GM19438 (cell line): ENCODE measurements at regions not wholly inside any gene's neighbourhood (a gene's known extent, or its start where the extent isn't known, plus 50 kb on each side); places are given as distances from the start of the nearest gene placed in this dataset.

Experiments
- ATAC-seq: cut with Tn5 transposase; IDR thresholded peaks from one replicate; pipeline ENCODE4 v1.9.1; 2021; ENCODE audit warnings: low read depth; ENCODE audit not compliant: unreplicated experiment

DNA sequence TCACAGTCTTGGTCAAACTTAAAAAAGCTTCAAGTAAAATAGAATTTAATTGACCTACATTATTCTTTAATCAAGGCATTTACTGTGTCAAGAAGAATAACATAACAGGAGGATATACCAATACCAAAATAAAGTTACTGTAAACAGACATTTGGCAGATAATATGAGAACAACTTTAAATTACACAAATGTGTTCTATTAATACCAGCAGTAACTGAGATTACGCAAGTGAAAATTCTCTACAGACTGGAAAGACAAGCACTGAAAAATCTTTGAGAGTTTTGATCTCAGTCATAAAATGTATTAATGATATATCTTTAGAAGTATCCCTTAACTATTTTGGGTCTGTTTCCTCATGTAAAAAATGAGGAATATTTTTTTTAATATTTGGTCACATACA is 169.2 kb upstream of the SOX5 start:
- ATAC-seq: no peak

DNA sequence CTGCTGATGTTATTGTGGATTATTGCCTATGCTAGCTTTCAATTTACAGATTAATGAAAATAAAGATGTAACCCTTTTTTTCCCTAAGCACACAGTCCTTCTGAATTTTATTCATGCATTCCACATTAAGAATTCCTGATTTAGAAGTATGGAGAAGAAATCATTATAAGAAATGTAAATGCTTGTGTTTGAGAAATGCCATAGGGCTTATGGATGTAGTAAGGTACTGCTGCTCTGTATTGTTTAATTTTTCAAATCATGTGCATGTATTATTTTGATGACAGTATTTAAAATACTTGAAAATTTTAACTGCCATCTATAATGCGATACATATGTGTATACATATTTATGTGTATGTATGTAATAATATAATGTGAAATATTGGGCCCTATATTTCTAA is 167.1 kb upstream of the SOX5 start:
- no peak for ATAC-seq

DNA sequence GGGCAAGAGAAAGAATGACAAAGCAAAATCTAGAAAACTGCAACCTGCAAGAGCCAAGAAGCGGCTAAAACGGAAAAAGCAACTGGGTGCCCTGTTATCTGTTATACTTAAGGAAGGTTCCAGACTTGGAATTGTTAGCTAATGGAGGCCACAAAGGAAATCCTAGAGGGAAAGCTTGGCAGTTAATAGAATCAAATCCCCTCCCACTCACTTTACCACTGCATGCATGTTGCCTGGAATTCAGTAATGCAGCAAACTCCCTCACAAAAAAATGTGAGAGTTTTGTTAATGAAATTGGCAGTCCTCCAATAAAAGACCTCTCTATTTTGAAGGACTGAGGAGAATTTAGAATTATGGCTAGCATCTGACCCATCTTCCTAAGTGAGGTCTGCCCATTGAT is 164.2 kb upstream of the SOX5 start:
- ATAC-seq: no peak

DNA sequence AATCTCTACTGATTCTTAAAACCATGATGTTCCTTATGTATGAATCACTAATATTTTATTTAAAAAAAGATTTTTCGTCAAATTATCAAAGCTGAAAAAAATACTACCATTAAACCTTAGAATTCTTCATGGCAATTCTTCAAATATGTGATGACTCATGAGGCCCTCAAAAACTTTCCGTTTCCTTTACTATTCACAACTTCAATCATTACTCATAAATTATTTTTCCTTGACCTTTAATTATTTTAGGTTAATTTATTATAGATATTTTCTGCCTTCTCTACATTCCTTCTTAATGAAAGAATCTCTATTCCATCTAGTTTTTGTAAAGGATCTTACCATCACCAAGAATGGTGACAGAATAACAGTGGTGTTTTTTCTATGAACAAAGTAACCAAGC is 162.1 kb upstream of the SOX5 start:
- ATAC-seq: no peak

DNA sequence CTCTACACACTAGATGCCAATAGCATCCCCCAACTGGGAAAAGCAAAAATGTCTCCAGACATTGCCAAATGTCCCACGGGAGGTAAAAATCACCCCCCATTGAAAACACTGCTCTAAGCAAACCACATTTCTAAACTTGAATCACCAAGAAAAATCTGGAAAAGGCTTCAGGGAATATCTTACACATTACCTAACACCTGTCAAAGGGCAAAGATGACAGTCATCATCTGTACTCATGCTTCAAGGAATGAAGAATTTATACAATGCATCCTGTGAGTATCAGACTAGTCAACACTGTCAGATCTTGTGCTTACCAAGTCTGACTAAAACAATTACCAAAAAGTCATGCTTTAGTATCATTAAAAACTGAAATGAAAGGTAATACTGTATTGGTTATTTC is 161.6 kb upstream of the SOX5 start:
- no peak for ATAC-seq

DNA sequence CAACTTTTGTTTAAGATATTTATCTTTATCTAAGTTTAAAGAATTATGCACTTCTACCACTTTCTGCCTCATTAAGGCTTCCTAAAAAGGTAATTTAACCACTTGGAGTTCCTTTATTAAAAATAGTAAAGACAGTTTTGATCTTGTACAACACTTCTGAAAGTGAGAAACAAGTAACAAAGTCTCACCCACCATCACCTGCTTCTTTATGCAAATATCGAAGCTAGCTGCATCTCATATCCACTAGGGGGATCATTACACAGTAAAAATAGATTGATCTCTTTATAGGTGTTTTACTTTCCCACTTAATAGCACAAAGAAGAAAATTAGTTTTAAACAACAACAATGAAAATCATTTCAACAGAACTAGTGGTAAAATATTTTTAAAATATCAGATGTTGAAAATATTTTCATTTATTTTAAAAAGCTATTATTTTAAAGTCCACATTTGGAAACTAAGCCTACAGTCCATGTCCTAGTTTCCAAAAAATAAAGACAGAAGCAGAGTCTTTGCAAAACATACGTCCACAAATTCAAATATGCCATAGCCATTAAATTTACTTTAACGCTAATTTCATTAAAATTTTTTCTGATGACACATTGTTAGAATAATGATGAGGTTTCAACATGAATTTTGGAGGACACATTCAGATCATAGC is 160.0 kb upstream of the SOX5 start:
- no peak for ATAC-seq

DNA sequence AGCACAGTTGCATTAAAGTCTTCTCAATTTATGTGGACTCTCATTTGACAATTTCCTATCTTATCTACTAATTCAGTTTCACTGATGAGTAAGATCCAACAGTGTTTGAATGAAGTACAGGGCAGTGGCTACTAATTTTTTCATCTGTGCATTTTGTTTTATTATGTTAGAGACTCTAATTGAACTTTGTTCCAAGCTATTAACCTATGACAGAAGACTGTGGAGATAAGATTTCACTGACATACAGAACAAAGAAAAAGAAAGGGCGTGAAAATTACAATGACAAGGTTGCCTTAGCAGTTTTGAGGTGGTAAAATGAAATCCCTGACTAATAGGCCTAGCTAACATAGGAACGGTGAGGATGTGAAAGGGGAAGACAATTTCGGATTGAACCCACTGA is 153.2 kb upstream of the SOX5 start:
- ATAC-seq: no peak

DNA sequence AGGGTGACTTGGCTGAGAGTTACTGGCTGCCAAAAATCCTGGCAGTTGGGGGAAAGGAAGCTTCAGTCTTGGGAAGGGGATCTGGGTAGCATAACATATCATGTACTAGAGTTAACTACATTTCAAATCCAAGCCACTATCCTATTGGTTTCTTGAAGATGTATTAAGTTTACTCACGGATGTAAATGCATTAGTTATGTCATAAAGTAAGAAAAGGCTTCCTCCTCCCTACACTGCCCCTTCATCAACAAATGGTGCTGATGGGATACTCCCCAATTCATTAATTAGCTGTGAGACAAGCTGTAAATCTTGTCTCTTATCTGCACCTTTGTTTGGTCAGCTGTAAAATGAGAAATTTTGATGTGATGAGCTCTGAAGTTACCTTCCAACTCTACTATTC is 150.1 kb upstream of the SOX5 start:
- ATAC-seq: no peak

DNA sequence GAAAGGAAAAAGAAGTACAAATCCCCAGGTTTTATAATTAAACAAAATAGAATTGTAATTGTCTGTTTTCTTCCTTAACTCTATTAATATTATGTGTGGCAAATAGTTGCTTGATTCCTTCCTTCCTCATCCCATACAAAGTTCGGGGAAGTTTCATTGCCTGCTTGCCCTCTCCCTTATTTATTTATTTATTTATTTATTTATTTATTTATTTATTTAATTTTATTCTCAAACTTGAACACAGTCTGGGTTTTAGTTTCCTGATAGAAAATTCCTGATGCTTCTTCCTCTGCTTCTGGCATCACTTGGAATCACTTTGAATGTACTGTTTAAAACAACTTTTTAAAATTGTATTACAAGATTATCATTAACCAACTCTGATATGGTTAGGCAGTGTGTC is 145.8 kb upstream of the SOX5 start:
- no peak for ATAC-seq

DNA sequence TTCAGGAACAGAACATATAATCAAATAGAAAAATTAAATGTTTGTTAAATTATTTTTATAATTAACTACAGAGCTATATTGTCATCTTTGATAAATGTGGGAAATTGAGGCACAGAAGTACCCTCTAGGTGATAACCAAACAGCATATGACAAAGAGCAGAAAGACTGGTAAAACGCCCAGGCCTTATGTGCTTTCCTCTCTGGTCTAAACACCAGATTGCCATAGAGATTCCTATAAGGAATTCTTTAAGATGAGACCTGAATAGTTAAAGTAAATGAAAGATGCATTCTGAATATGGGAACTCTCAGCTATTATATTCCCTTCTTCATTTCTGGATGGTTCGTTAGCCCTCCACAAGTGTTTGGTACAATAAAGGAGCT is 140.0 kb upstream of the SOX5 start:
- ATAC-seq: no peak

DNA sequence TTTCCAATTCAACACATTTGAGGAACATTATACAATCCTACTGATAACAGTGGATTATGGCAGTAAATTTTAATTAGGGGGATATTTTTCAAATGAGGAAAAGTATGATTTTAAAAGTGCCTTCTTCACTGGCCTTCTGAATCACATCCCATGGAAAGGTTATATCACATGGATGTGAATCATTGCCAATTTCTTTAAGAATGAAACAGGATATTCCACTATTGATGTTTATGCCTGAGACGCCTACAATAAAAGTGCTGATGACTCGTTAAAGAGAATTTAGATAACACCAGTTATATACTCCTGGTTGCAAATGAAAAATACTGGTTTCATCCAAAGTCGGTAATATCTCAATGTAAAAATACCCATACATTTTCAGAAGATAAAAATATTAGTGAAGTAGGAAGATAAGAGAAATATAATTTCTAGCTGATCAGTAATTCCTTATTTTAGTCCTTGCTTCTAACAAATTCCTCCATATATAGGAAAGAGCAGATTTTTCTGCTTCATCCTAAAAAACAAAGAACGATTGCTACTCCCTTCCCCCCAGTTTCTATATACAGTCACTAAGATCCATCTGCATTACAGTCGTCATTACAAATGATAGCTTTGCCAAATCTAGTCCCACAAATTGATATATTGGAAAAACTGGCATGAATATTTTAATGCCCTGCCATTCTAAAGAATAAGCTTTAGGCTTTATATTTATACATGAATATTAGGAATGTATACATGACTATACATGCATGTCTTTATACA is 139.5 kb upstream of the SOX5 start:
- no peak for ATAC-seq

DNA sequence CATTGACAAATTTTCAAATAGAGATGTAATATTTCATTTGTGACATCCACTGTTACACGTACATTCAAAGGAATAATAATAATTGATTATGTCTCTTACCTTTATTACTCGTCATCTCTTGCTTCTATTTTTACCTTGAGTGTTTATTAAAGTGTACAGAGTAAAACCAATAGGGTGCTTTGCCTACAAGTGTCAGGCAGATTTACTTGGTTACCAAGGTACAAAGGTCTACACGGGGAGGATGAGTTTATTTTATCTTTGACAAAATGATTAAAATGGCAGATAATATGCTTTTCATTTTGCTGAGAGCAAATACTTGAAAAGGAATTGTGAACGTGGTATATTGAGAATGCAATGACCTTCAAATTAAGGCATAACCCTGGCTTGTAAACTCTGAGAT is 137.8 kb upstream of the SOX5 start:
- ATAC-seq: no peak

DNA sequence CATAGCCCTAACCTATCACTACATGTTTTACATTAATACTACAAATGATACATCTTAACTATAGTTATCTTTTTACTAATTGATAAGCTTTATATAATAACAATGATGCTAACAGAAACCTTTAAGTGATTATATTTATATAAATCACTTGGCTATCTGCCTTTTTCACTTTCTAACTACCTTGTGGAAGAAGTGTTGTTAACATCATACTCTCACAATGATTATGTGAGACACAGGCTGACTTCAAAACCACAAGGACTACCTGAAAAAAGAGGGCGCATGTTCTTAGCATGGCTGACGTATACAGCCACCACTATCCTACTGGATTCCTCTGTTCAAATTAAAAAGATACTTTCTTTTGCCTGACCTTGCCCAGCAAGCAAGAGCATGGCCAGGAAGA is 135.3 kb upstream of the SOX5 start:
- ATAC-seq: no peak

DNA sequence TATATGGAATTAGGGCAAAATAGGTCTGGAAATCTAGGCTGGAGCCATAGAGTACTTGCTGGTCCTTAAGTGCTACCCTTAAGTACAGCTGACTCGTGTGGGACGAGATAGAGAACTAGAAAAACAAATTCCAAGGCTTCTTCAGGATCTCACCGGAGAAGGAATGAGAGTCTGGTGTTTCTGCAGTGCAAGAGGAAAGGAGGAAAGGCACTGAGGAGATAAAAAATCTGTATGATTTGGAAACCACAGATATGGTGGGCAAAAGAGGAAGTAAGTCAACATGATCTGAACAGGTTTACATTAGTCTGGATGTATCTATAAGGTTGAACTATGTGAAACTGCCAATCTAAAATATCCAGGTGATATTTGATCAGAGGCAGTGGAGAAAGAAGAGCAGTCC is 134.4 kb upstream of the SOX5 start:
- no peak for ATAC-seq

DNA sequence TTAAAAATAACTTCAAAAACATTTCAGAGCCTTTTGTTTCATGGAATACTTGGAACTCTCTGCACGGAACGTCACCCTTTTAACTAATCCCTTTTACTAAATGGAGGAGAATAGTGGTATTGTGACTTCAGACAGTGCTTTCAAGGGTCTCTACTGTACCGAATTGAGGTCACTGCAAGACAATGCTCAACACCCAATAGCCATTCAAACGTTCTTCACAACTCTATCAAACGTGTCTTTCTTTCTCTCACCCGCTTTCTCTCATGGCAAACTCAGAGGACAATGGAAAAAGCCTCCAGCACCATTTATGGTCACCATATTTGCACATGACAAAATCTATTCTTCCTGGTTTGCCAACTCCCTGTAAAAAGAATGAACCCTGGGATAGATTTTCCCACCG is 132.1 kb upstream of the SOX5 start:
- no peak for ATAC-seq

DNA sequence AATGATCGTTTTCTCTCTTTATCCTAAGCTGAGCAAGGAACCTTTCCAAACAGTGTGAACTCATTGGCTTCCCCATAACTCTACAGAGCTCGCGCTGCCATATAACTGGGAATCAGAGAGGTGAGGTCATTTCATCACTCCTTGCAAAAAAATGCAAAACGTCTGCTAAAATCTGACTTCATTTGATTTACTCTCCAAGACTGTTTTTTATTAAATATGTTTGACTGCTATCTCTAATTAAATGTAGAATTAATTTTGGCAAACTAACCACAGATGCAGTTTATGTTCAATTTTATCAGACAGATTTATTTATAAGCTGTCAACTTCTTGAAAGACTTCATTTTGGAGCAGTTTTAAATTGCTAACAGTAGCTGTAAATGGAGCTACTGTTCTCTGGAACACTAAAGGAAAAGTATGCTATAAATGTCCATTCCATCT is 131.6 kb upstream of the SOX5 start:
- no peak for ATAC-seq

DNA sequence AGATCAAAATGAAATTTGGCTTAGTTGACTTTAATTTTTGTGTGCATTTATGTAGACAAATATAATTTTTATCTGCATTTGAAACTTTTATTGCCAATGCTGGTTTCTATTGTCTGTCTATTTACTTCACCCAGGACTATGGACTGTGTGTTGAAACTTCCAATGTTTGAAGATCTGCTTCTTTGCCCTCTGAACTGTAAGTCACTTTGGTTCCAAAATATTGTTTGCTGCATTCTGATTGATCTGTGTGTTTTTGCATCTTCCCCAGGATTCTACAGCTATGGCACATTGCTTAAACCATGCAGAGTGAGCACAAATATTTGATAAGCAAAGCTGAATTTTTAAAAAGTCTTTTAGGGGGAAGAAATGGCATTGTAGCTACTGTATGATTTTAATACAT is 131.0 kb upstream of the SOX5 start:
- no peak for ATAC-seq

DNA sequence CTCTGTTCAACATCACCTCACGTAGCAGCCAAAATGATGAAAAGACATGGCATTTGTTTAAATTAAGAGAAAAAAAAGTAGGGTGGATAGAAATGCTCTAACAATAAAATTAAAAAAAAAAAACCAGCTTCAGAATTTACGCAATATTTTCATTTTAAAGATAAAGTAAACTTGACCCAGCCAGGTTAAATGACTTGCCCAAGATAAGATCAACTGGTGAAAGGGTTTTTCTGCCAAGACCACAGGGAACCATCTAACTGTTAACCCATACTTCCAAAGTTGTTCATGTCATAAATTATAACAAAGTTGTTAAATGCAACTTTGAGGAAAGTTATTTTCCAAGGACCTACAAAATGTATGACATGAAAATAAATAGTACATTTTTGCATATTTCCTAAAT is 129.6 kb upstream of the SOX5 start:
- ATAC-seq: no peak

DNA sequence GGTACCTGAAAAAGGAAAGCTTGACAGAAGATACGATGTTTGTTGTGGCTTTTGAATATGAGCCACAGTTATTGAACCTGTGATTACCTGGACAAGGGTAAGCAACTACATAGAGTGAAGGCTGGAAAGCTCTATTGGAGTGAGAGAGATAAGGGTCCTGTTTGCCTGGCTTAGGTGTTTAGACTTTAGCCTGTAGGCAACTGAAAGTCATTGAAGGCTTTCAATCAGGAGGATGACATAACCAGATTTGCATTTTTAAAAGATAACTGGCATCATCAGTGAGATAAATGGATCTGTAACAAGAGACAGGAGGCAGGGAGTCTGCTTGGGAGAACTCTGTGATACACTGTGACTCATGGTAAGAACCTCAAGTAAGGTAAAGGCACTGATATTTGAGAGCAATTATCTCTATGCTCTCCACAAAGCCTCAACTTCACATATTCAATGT is 128.9 kb upstream of the SOX5 start:
- ATAC-seq: no peak

DNA sequence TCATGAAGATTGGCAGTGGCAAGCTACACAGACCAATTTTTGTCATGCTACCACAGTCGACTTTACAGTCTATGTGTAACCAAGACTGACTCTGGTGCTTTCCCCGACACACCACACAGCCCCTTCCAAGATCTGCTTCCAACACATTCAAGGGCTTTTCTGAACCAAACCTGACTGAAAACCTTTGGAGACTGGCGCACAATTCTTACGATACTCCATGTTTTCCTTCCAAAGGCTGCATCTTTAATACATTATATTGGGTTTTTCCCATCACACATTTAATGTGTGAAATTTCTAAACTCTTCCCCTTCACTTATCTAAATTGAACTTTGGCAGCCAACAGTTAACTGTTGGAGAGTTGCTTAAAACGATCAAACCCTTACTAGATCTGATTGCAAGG is 127.7 kb upstream of the SOX5 start:
- ATAC-seq: no peak

DNA sequence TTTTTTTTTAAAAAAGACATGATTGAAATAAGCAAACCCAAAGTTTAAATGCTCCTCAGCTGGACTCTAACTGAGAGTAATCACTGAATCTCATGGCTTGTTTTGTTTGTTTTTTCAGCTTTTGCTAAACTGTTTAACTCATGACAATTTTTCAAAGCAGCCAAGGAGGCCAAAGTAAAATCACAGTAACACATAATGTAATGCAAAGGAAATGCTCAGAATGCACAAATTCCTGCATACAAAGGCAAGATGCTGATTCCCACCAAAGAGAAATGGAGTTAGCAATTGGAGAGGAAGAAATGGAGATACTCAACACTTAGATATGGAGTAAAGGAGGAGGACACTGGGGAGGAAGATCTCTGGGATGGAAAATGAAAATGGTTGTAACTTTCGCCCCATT is 126.2 kb upstream of the SOX5 start:
- ATAC-seq: no peak

DNA sequence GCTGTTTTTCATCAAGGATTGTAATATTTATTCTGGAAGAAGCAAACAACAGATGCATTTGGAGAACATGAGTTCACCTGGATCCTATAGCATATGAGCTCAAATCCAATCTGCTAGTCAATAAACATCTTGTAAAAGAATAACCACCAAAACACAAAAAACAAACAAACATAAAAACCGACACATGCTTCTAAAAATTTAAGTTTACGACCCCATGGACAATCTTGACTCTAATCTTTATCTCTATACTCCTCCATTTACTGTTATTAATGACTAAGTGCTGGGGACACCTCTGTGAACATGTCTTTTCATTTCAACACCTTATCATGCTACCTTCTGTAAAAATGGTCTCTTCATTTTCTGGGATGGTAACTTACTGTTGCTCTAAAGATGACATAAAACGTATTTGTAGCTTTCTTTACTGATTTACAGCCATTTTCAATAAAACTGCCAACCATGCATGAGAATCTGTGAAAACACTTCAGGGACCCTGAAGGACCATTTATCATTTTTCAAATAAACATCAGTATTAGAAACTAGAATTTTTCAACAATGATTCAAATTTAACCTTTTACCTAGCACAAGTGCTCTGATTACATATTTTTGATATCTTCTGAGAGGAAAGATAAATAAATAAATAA is 123.8 kb upstream of the SOX5 start:
- ATAC-seq: no peak
